Heart left ventricle (tissue), 16 donors: ENCODE measurements at regions not wholly inside any gene's neighbourhood (a gene's known extent, or its start where the extent isn't known, plus 50 kb on each side); places are given as distances from the start of the nearest gene placed in this dataset.

ENCODE experiments used
- ATAC-seq, 4 donors: fragments of 200-7000 bp; cut with Tn5 transposase; one replicate each; pipeline ENCODE4 v1.9.1; 2020 to 2022; ENCODE audit warnings: moderate library complexity in 4 of 4, mild to moderate bottlenecking in 3 of 4, moderate number of reproducible peaks in 1 of 4
- DNase-seq, 5 donors: peaks; one replicate each; pipeline ENCODE4 v3.0.0-alpha.2; 2020
- H3K27ac ChIP-seq, 12 donors: fragments of 200-600 bp; sonication (generic) in 4 of 12; one replicate each; pipeline versions ENCODE4 v1.5.0 to v1.8.0; 2016 to 2022; ENCODE audit warnings: mild to moderate bottlenecking in 2 of 12
- H3K27me3 ChIP-seq, 9 donors: fragments of 200-600 bp; sonication (generic) in 2 of 9; one replicate each; pipeline versions ENCODE4 v1.5.1 to v1.8.0; 2016 to 2022; ENCODE audit warnings: mild to moderate bottlenecking in 3 of 9
- H3K36me3 ChIP-seq, 9 donors: fragments of 200-600 bp; sonication (generic) in 2 of 9; one replicate each; pipeline versions ENCODE4 v1.5.0 to v1.8.0; 2018 to 2022; ENCODE audit warnings: mild to moderate bottlenecking in 2 of 9
- H3K4me1 ChIP-seq, 12 donors: fragments of 200-600 bp; sonication (generic) in 4 of 12; one replicate each; pipeline versions ENCODE4 v1.5.0 to v1.8.0; 2016 to 2022; ENCODE audit warnings: mild to moderate bottlenecking in 3 of 12
- H3K4me3 ChIP-seq, 12 donors: fragments of 200-600 bp; sonication (generic) in 4 of 12; one replicate each; pipeline versions ENCODE4 v1.5.0 to v1.8.0; 2017 to 2022; ENCODE audit warnings: mild to moderate bottlenecking in 9 of 12, moderate library complexity in 4 of 12
- H3K9me3 ChIP-seq, 12 donors: fragments of 200-600 bp; sonication (generic) in 4 of 12; one replicate each; pipeline versions ENCODE4 v1.5.0 to v1.8.0; 2016 to 2022; ENCODE audit warnings: mild to moderate bottlenecking in 1 of 12
- POLR2A ChIP-seq, 2 donors: fragments of 450-650 bp; IDR thresholded peaks; one replicate each; pipeline ENCODE4 v1.6.1; 2017; ENCODE audit warnings: antibody characterized with exemption in 2 of 2, mild to moderate bottlenecking in 2 of 2, moderate library complexity in 2 of 2
- WGBS, 4 donors: extraction: QIAGEN DNeasy Blood & Tissue Kit in 2 of 4; methylation state at CpG; one replicate each; pipeline versions ENCODE4 v1.1.5 to v1.1.7; 2013 to 2018; 5-methylcytosine and 5-hydroxymethylcytosine counted together
- intact Hi-C, 10 donors: fragments of 100-400 bp; cut with DNase I; formaldehyde crosslinking; loops; one replicate each; pipeline versions ENCODE4 v1.11.1 to v1.14.2; 2022
- TF ChIP-seq, protein P1 (sequence below), 12 donors: fragments of 200-600 bp; sonication (generic) in 4 of 12; IDR thresholded peaks; one replicate each; pipeline versions ENCODE4 v1.5.0 to v1.8.0; 2018 to 2022; ENCODE audit warnings: antibody characterized with exemption in 12 of 12, mild to moderate bottlenecking in 5 of 12
- donor health status: ischemic (EF 13 %, LVEDD 7.1; RV severe dilation, severe dysfunction).
- donor health status: healthy with polysubstance abuse.
- donor health status: DM: no; HTN: yes; CAD: no.
- donor health status: DM: no; HTN: no; CAD: no.
- donor health status: ischemic (EF 25% LVEDD 6.9; RV normal size, moderate dysfunction).
- donor health status: ischemic (EF 25% LVEDD 5.7; RV mildly dilated, moderate dysfunction).
- donor health status: healthy.
- donor health status: DM: yes; HTN: yes; CAD: no.
- donor health status: ischemic (EF 35%, LVEDD 5.7; RV mildly dilated, moderate dysfunction).
- donor health status: nonischemic (EF 11% LVEDD 7.7; RV severe dilation, severe dysfunction).
- donor health status: DM: yes; HTN: yes; CAD: no.
- donor health status: PGD.
- donor health status: ischemic (EF 29% LVEDD 5.4; RV normal size, mild dysfunction).
- donor health status: nonischemic (EF 23%, LVEDD 6.1; RV moderate dilation, normal function).

- Histone ChIP-seq H3K27ac (peak overlapping the region in 1 of 12 donors; percentile 5), H3K4me1 (peaks cover 0 to 12% (median 0%) of the 10 kb centered on the region in 12 donors), H3K9me3 (peaks cover 0 to 24% (median 10%) of the 10 kb centered on the region in 12 donors), H3K27me3 (peaks cover 0 to 4% (median 0%) of the 10 kb centered on the region in 9 donors), H3K4me3 (no peak overlapping the region), H3K36me3 (no peaks in the 10 kb centered on the region)
- WGBS, 4 donors: 60 to 73% (median 68%) methylated on average over 5 of the region's 5 CpGs
- intact Hi-C loops: loop anchor here in 6 of 10 donors (5.0 to 10.0 kb wide), 5 partner anchors 55 to 233 kb away; partner anchors contain the start of gene LRCH1 (in 3 of the 6)
- DNase-seq (no peak), ATAC-seq (peak in 2 of 4 donors; percentile 31 to 64)
- no peak for TF ChIP-seq POLR2A (IDR thresholded peaks at IDR 0.05)
- TF ChIP-seq, protein P1, sequence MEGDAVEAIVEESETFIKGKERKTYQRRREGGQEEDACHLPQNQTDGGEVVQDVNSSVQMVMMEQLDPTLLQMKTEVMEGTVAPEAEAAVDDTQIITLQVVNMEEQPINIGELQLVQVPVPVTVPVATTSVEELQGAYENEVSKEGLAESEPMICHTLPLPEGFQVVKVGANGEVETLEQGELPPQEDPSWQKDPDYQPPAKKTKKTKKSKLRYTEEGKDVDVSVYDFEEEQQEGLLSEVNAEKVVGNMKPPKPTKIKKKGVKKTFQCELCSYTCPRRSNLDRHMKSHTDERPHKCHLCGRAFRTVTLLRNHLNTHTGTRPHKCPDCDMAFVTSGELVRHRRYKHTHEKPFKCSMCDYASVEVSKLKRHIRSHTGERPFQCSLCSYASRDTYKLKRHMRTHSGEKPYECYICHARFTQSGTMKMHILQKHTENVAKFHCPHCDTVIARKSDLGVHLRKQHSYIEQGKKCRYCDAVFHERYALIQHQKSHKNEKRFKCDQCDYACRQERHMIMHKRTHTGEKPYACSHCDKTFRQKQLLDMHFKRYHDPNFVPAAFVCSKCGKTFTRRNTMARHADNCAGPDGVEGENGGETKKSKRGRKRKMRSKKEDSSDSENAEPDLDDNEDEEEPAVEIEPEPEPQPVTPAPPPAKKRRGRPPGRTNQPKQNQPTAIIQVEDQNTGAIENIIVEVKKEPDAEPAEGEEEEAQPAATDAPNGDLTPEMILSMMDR (IDR thresholded peaks at IDR 0.05): no peak
Observed at GRCh38 chr13:46489586-46490023, 63.4 kb upstream of the LRCH1 start.

DNA sequence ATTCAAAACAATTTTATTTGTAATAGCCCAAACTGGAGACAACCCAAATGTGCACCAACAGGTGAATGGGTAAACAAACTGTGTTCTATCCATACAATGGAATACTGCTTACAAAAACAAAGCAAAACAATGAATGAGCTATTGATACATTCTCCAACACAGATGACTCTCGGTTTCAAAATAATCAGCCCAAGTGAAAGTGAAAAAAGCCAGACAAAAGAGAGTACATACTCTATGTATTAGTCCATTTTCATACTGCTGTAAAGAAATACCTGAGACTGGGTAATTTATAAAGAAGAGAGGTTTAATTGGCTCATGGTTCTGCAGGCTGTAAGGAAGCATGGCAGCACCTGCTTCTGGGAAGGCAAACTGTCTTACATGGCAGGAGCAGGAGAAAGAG, 65.2 kb upstream of the LRCH1 start:
- WGBS, 4 donors: 91 to 95% (median 94%) methylated on average over 1 of the region's 1 CpG

GRCh38 chr13:46486270-46486669, 66.7 kb upstream of the LRCH1 start:
- Histone ChIP-seq H3K36me3 (no peaks in the 10 kb centered on the region), H3K27ac (no peak overlapping the region), H3K4me3 (no peak overlapping the region), H3K27me3 (peaks cover 0 to 4% (median 0%) of the 10 kb centered on the region in 9 donors), H3K4me1 (peaks cover 0 to 12% (median 0%) of the 10 kb centered on the region in 12 donors), H3K9me3 (peaks cover 0 to 44% (median 27%) of the 10 kb centered on the region in 12 donors)
- ATAC-seq: no peak
- intact Hi-C loops: no loop called here
- WGBS, 4 donors: 77 to 84% (median 81%) methylated on average over 6 of the region's 6 CpGs
- no peak for DNase-seq
- TF ChIP-seq, protein P1 (IDR thresholded peaks at IDR 0.05): no peak
- TF ChIP-seq POLR2A (IDR thresholded peaks at IDR 0.05): no peak

More for the DNA sequence above, 65.2 kb upstream of the LRCH1 start:
- peaks cover 0 to 41% (median 26%) of the 10 kb centered on the region in 12 donors for H3K9me3 ChIP-seq
- DNase-seq (no peak), ATAC-seq (no peak)
- no peaks in the 10 kb centered on the region for H3K36me3 ChIP-seq
- no peak overlapping the region for H3K4me3 ChIP-seq
- TF ChIP-seq, protein P1 (IDR thresholded peaks at IDR 0.05): no peak
- no peak for TF ChIP-seq POLR2A (IDR thresholded peaks at IDR 0.05)
- peaks cover 0 to 4% (median 0%) of the 10 kb centered on the region in 9 donors for H3K27me3 ChIP-seq
- H3K4me1 ChIP-seq: peaks cover 0 to 12% (median 0%) of the 10 kb centered on the region in 12 donors
- intact Hi-C loops: no loop called here
- H3K27ac ChIP-seq: no peak overlapping the region

- Histone ChIP-seq H3K4me1 (peaks cover 0 to 8% (median 0%) of the 10 kb centered on the region in 12 donors), H3K36me3 (no peaks in the 10 kb centered on the region), H3K9me3 (peaks cover 0 to 45% (median 27%) of the 10 kb centered on the region in 12 donors), H3K4me3 (no peak overlapping the region), H3K27me3 (peaks cover 0 to 4% (median 0%) of the 10 kb centered on the region in 9 donors), H3K27ac (no peak overlapping the region)
- intact Hi-C loops: no loop called here
- ATAC-seq (no peak), DNase-seq (no peak)
- TF ChIP-seq POLR2A (IDR thresholded peaks at IDR 0.05): no peak
- TF ChIP-seq, protein P1 (IDR thresholded peaks at IDR 0.05): no peak
- WGBS, 4 donors: 76 to 80% (median 79%) methylated on average over 3 of the region's 3 CpGs
Observed at GRCh38 chr13:46484561-46484960, 68.4 kb upstream of the LRCH1 start.
